DMS79 treated with DMSO at 0.1 percent for 48 hours (cell line): ENCODE measurements at regions not wholly inside any gene's neighbourhood (a gene's known extent, or its start where the extent isn't known, plus 50 kb on each side); places are given as distances from the start of the nearest gene placed in this dataset.
"Not testable (repeated sequence)": the region's sequence is repeated elsewhere in the genome, so short reads cannot be mapped to it uniquely, and the experiment has no call there.

Source experiments
- DNase-seq: peaks from one replicate; lab custom pipeline; 2025; lab: John Stamatoyannopoulos, UW

DNA sequence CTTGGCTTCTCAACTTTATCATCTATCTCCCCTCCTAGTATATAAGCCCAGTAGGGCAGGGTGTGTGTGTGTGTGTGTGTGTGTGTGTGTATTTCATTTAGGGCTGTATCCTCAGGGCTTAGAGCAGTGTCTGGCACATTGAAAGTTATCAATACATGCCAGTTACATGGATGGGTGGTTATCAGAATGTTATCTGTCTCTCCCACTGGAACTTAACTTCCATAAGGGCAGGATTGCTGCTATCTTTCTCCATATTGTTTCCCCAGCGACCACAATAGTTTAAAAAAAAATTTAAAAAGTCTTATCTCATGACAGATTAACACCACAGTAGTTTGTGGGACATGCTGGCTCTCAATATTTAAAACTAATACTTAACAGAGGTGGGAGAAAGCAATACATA is 488.9 kb downstream of the PLCL1 start:
- DNase-seq: no peak

DNA sequence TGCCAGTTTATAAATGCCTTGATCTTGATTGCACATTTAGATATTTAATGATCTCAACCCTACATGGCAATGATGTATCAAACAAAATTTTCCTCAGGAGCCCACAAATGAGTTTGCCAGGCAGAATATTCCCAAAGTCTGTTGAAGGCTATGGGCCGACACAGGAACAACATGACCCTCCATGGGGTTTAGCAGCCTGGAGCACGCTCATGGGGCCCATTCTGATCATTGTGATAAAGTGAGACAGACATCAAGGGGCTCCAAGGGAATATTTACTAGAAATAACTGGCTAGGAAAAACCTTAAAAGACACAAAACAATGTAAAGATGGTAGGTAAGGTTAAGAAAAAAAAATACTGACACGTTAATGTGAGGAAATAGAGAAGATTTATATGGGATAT is 485.4 kb downstream of the PLCL1 start:
- DNase-seq: no peak

DNA sequence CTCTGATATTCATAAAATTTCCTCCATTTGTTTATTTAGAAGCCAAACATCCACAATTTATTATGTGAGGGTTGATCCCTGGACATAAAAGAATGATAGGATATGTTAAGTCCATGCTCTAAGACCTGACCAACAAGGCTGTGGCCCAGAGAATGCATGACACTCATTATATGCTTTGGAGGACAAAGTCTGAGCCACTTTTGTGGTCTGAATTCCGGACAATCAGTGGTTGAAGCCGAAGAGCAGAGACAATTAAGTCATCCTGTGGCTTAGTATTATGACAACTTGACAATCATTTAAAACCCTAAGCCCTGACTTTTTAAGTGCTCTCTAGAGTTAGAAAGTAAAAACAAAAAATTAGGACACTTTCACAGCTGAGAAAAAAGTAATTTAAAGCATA is 483.3 kb downstream of the PLCL1 start:
- no peak for DNase-seq

DNA sequence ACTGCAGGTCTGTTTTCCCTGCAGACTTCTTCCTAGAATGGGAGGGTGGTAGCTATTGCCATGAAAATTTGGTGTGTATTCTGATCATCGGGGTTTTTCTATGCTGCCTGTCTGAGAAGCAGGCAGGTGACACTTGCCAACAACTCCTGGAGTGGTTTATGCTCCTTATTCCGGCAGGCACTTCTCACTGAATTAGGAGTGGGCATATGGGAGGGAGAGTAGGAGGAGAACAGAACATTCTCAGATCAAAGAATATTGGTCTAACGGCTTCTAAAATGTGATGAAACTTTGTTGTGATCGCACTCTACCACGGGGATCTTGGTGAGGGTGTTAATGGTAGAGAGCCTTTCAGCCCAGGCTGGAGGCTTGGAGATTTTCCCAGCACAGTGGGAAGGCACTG is 480.8 kb downstream of the PLCL1 start:
- DNase-seq: no peak

DNA sequence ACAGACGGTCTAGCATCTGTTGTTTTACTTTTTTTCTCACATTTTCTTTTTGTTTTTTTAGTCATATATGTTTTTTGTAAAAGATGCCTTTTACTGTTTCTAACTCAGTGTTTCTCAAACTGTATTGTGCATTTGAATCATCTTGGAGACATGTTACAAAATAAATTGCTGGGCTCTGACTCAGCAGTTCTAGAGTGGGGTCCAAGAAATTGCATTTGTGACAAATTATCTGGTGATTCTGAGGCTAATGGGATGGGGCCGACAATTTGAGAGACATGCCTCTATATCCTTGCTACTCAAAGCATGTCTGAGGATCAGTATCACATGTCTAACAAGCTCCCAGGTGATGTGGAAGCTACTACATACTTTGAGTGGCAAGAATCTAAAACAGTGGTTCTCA is 478.8 kb downstream of the PLCL1 start:
- no peak for DNase-seq

DNA sequence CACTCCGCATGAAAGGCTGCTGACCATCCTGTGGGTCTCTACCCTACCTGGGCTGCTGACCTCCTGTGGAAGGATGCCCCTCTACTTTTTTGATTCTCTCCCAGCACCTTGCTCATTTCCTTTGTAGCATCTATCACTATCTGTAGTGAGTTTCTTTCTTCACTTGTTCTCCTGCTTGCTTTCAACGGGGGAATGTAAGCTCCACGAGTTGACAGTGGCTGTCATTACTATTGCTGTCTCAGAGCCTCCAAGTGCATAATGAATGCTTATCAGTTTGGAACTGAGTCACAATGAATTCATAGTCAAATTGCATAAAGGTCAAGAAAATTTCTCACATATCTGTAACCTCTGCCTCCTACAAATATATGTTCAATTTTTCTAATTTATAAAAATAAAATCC is 477.7 kb downstream of the PLCL1 start:
- no peak for DNase-seq

DNA sequence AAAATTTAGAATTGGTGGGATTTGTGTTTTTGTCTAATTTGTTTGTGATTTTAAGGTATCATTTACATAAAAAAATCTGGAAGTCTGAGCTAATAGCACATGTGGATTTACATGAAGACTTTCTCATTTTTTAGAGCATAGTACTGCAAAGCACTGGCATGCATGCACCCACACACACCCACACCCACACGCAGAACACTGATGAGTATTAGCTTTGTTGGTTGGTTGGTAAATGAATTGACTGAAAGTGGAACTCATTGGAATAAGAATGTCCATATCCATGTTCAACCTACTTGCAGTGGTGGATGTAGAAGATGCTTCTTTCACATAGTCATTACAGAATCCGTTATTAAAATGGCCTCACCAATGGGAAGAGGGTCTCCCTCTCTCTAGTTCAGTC is 475.8 kb downstream of the PLCL1 start:
- no peak for DNase-seq

DNA sequence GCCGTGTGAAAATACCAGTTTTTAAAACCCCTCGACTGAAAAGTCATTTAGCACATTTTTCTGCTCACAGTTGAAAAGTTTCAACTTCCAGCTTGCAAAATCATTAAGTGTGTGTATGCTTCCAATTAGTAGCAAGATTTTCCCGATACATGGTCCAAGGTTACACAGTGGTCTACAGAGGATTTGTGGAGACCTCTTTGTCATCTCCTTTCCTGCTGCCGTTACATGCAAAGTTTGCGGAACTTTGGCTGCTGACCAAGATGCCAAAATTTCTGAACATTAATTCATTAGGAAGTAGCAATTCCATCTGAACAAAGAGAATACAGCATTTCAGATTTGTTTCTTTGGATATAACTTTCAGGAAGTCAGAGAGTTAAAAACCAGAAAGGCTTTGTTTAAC is 474.6 kb downstream of the PLCL1 start:
- no peak for DNase-seq

DNA sequence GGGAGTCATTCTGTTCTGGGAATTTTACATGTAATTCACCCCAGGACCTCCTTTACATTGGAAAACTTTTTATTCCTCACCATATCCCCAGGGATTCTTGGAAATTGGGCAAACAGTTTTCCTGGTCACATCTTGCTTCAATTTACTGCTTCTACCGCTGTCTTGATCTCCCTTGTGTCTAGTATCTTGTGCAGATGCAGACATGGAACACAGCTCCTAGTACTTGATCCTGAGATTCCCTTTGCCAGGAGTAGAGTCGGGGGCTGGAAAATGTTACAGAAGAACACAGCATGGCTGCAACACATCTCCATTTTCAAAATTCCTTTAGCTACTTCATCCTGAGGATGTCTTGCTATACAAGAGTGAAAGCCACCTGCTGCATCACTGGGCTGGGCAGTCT is 472.8 kb downstream of the PLCL1 start:
- no peak for DNase-seq

DNA sequence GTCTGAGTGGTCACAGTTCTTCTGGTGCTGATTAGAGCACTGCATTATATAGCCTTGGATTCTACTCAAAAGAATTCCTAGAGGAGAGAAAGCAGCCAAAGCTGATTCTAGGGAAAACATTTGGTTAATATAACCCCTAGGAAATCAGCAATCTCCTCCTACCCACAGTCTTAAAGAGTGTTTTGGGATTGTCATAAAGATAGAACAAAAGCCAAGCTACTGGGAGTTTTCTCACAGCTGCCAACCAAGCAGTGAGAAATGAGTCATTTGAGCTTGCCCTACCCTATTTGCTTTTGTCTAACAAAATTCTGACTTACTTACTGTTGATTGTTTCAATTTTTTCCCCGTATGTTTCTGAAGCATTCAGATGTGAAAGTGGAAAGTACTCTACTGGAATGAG is 469.3 kb downstream of the PLCL1 start:
- DNase-seq: no peak

DNA sequence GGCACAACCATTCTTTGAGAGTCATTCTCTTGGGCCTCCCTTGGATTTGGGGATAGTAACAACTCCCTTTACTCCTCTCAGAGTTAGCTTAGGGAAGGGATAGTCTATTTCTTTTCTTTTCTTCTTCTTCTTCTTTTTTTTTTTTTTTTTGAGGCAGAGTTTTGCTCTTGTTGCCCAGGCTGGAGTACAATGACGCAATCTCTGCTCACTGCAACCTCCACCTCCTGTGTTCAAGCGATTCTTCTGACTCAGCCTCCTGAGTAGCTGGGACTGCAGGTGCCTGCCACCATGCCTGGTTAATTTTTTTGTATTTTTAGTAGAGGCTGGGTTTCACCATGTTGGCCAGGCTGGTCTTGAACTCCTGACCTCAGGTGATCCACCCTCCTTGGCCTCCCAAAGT is 465.8 kb downstream of the PLCL1 start:
- not testable (repeated sequence) for DNase-seq

DNA sequence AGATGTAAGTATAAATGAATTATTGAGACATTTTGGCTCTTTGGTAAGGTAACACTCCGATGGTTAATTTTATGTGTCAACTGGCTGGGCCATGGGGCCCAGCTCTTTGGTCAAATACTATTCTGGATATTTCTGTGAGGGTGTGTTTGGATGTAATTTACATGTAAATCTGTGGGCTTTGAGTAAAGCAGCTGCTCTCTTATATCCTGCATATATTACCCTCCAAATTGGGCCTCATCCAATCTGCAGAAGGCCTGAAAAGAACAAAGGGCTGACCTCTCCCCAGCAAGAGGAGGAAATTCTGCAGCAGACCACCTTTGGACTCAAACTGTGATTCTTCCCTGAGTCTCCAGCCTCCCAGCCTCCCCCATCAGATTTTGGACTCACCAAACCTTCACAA is 464.1 kb downstream of the PLCL1 start:
- DNase-seq: no peak

DNA sequence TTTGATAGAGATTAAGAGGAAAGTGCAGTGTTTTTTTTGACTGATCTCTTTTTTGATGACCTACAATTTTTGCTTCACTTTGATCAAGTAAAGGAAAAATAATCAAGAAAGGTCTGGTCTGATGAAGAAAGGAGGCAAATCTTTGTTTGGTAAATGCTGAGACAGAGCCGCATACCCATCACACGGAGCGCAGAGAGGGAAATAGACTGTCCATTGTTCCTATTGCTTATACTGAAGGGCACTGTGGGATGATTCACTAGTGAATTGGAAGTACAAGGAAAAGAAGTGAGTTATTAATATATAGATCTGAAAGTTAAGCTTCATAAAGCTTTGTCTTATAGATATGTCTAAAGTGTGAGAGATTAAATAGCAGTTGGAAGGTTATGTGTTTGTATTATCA is 455.1 kb downstream of the PLCL1 start:
- DNase-seq: no peak

DNA sequence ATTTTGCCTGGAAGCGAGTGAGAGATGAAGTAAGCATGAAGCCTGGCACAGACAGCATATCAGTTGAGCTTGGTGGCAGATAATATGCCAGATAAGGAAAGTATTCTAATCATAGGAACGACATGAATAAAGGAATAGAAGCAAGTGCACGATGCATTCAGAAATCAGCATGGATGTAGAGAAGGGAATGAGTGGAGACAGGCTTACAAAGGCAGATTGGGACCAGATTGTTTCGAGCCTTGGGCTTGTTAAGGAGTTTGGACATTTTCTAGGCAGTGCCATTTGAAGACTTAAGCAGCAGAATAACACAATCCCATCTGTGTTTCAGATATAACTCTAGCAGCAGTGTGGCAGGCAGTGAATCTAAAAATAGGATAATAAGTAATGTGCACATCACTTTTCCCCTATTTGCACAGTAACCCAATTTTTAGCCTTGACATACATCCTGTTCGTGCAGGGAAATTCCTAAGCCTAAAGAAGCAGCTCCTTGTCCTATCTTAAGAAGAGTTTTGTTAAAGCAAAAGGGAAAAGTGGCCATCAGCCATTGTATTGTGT is 450.2 kb downstream of the PLCL1 start:
- DNase-seq: no peak

DNA sequence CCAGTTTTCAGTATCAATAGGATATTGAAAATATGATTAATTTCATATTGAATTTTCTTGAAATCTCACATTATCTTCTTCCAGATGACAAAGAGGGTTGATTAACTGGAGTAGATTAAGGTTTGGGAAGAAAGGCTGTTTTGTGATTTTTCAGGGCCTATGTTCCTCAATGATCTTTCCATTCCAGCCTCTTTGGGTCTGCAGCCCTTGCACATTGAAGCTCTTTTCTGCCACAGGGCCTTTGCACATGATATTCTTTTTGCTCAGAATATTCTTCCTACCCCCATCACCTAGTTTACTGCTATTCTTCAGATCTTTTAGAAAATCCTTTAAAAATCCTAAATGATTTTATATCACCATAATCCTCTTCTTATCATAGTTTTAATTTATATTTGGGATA is 449.6 kb downstream of the PLCL1 start:
- DNase-seq: no peak

DNA sequence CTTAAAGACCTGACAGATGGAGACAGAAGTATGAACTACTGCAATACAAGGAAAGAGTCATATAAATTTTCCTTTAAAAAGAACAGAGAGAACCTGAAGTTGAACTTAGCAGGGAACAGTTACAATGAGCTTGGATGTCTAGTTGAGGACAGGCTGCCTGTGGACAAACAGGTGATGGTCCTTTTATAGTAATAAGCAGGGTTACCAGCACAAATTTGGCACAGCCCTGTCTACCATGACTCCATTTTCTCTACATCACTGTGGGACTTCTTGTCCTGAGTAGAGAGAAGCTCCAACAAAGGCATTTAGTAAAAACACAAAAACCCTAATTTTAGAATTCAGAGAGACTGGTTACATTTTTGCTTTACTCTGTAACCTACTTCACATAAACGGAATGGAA is 448.1 kb downstream of the PLCL1 start:
- no peak for DNase-seq

DNA sequence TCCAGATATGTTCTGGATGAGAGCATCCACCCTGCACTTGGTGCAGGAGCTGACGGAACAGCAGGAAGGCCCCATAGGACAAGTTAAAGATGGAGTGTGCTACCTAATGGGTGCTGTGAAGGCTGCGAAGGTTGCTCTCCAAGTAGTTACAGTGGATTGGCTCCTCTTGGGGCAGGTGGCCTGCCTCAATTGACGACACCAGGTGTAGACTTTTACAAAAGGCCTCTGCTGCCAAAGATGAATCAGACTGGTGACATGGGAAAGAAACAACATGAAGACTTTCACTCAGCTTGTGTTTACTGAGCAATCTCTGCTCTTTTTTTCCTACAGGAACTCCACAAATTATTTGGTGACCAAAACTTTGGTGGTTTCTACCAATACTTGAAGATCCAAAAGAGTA is 437.7 kb downstream of the PLCL1 start:
- DNase-seq: no peak

DNA sequence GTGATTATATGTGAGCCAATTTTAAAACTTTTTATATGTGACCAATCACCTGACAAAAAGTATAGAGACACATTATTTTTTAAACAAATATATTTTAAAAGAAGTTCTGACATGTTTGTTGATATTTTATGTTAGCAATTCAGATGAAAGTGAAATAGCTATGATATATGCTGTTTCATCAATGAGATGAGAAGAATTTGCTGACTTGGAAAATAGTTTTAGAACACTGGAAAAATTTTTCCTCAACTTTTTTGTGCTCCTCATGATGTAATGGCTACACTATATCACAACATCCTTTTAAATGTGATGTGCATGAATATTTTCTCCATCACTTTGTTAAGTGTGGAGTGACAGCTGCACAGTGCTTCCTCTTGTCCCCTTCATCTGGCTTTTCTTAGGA is 434.0 kb downstream of the PLCL1 start:
- DNase-seq: no peak

DNA sequence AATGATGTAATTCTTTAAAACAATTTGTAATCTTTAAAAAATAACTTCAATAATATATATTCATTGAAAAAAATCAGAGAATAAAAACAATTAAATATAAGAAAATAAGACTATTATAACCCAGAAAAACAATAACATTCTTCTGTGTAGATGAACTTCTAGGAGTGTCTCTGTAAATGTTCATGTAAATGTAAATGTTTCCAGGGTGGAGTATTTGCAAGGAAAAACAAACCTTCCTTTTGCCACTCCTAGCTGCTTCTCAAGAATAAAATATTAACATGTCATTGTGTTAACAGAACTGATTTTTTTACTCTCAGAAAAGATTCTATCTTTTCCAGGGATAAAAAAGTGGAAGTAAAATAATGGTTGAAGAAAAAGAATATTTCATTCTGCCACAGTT is 431.9 kb downstream of the PLCL1 start:
- DNase-seq: no peak

DNA sequence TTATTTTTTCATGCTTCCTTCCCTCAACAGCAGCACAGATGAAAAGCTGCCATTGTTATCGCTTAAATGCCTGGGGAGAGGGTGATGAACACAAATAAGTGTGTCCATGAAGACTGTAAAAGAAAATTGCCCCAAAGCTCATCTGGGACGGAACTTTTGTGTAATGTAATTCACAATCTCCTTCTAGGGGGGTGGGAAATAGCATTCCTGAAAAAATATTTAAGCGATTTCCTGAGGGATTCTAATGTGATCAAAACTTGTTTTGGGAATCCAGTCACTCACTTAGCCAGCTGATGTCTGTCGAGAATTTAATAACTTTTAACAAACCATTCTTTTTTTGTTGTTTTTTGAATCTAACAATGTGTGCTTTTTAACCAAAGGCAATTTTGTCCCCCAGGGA is 427.9 kb downstream of the PLCL1 start:
- no peak for DNase-seq

DNA sequence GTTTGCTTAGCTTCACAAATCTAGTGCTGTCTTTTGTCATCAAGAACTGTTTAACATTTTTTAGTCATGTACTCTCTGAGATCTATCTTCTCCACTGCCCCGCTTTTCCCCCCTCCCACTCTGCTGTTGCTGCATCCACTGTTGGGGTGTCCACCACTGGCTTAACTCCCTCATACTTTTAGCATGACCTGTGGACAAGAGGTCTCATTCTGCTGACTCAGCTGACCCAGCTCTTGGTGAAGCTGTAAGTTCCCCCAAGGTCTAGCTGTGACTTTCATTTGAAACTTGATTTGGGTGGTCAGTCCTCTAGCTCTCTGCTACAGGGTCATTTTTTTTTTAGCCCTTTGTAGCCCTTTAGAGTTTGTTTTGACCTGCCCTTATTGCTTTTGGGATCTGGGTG is 427.2 kb downstream of the PLCL1 start:
- no peak for DNase-seq

DNA sequence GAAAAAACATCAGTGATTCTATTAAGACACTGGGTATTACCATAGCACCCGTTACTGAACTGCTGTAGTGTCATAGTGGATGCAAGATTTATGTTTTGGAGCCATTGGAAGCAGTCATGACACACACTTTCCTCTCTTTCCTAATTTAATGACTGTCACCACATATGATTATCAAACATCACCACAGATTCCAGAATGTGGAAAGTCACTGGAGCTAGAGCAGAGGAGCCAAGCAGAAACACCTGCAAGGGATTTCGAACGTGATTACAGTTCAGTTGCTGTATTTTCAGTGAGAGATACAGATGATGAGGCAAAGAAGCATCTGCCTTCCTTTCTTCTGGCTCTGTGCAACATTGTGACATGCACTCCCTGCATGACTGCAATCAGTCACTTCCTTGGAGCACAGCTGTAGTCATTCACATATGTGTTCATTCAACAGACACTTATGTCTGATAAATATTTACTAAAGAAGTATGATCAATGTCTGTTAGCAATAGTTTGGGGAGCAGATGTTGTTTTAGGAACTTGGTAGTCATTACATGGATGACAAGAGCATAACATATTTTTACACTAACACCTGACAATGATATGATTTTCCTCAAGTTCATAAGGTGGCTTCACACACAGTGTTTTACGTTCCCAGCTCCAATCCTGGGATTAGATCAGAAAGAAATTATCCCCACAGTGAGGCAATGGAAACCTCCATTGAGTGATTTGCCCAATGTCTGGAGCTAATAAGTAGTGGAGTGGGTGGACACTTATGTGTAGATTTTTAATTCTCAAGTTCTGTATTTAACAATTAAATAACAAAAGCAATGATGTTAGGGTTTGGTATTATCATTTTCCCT is 416.6 kb downstream of the PLCL1 start:
- no peak for DNase-seq

DNA sequence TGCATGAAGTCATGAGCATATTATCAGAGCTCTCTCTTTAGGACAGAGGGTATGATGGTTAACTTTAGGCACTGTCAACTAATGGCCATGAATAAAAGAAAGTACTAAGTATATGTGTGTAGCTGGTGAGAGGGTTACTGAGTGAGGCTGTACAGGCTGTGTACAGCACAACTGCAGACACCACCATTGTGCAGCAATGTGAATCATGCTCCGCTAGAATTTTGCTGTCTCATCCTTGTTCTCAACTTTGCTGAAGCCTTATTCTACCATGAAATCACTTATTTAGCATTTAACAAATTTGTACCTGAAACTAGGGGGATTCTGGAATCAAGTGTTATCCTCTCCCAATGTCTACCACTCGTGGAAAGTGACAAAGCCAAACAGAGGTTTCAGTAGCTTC is 414.9 kb downstream of the PLCL1 start:
- no peak for DNase-seq

DNA sequence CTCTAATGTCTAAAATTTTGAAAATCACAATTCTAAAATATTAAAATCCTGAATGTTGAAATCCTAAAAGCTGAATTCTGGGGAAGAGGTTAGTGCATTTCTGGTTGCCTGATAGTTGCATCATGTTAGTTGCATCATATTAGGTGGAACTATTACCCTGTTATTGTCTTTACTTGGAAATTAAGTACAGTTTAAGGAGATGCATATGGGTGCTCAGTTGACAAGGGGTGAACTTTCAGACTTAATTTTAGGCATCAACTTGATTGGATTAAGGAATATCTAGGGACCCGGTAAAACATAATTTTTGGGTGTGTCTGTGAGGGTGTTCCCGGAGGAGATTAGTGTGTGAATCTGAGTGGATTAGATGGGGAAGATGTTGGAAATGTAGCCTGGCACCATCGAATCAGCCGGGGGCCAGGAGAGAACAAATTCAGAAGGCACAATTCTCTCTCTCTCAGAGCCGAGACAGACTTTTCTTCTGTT is 409.8 kb downstream of the PLCL1 start:
- no peak for DNase-seq
